GM20000 (cell line): ENCODE measurements at regions not wholly inside any gene's neighbourhood (a gene's known extent, or its start where the extent isn't known, plus 50 kb on each side); places are given as distances from the start of the nearest gene placed in this dataset.

ENCODE experiments used
- DNase-seq: peaks from one replicate; pipeline ENCODE4 v3.0.0; 2012; ENCODE audit warnings: low spot score
- CTCF ChIP-seq: IDR thresholded peaks from 2 replicates; pipeline ENCODE4 v1.5.1; 2012; ENCODE audit warnings: mild to moderate bottlenecking, control low read depth; ENCODE audit errors: extremely low read depth, missing control alignments

GRCh38 chr5:124433170-124433569 lies 313.3 kb downstream of the ZNF608 start:
- DNase-seq, result no peak
- no peak for TF ChIP-seq CTCF

- TF ChIP-seq CTCF, result no peak
Observed at GRCh38 chr5:124421584-124421983, 324.9 kb downstream of the ZNF608 start.

GRCh38 chr5:124420952-124421351 lies 325.5 kb downstream of the ZNF608 start:
- no peak for TF ChIP-seq CTCF
- DNase-seq, result no peak

More at GRCh38 chr5:124421584-124421983, 324.9 kb downstream of the ZNF608 start:
- no peak for DNase-seq

GRCh38 chr5:124419531-124419930 lies 326.9 kb downstream of the ZNF608 start:
- no peak for DNase-seq
- no peak for TF ChIP-seq CTCF

GRCh38 chr5:124418390-124418789 lies 328.0 kb downstream of the ZNF608 start:
- no peak for DNase-seq
- no peak for TF ChIP-seq CTCF

GRCh38 chr5:124417196-124417595 lies 329.2 kb downstream of the ZNF608 start:
- no peak for TF ChIP-seq CTCF
- no peak for DNase-seq

GRCh38 chr5:124416627-124417026 lies 329.8 kb downstream of the ZNF608 start:
- TF ChIP-seq CTCF, result no peak
- DNase-seq, result no peak
